SK-N-SH (cell line): ENCODE measurements at regions not wholly inside any gene's neighbourhood (a gene's known extent, or its start where the extent isn't known, plus 50 kb on each side); places are given as distances from the start of the nearest gene placed in this dataset.

Experiments used
- JUND ChIP-seq: IDR thresholded peaks from 2 replicates; pipeline ENCODE4 v1.4.0; 2012
- ZBTB33 ChIP-seq: IDR thresholded peaks from 2 replicates; pipeline ENCODE4 v1.4.0; 2012; ENCODE audit warnings: low read depth, borderline replicate concordance

GRCh38 chr7:85972504-85973141 lies 671.1 kb upstream of the GRM3 start:
- TF ChIP-seq ZBTB33 = no peak
- TF ChIP-seq JUND = no peak
